Left hindlimb (tissue), 1 donor: ENCODE measurements at regions not wholly inside any gene's neighbourhood (a gene's known extent, or its start where the extent isn't known, plus 50 kb on each side); places are given as distances from the start of the nearest gene placed in this dataset.

Experiments used
- DNase-seq: peaks from one replicate; pipeline ENCODE4 v3.0.0-alpha.2; 2018

- DNase-seq = no peak
These were observed 89.0 kb downstream of the EFNB1 start for GRCh38 chrX:68917799-68918198.

GRCh38 chrX:68916891-68917290, 88.1 kb downstream of the EFNB1 start:
- no peak for DNase-seq

GRCh38 chrX:68915778-68916177, 87.0 kb downstream of the EFNB1 start:
- no peak for DNase-seq

DNA sequence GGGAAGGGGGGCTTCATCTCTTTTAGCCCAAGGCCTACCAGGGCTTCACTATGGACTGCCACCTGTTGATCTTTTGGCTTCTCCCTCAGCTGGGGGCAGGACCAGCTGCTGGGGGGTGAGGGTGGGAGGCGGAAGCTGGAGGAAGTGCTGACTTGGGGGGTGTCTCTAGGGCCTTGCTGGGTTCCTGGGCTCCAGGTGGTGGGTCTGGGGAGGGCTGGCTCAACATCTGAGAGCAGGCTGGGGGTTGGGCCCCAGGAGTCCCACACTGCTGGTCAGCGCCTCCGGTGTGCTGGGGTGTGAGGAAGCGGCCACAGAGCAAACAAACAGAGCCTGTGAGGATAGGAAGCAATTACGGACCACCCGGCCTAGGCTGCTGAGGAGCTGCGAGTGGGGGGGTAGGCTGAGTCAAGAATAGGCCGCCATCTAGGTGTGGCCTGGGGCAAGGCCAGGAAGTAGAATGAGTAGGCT, 85.7 kb downstream of the EFNB1 start:
- DNase-seq = no peak

GRCh38 chrX:68913249-68913547, 84.4 kb downstream of the EFNB1 start:
- DNase-seq = no peak

DNA sequence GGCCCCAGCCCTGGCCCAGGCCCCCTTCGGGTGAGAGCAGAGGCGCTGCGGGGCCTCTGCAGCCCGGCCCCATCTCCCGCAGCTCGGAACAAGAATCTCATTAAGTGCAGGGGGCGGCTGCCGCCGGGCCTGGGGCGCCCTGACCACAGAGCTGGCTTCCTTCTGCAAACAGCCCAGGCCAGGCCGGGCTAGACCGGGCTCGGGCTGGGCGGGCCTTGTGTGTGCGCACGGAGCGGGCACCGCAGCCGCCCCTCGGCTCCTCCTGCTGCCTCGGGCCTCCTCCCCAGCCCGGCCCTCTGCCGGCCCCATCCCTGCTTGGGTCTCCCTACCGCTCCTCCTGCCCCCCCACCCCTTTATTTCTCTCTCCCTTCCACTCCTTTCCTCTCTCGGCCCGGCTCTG, 83.3 kb downstream of the EFNB1 start:
- DNase-seq = peak; percentile 61

DNA sequence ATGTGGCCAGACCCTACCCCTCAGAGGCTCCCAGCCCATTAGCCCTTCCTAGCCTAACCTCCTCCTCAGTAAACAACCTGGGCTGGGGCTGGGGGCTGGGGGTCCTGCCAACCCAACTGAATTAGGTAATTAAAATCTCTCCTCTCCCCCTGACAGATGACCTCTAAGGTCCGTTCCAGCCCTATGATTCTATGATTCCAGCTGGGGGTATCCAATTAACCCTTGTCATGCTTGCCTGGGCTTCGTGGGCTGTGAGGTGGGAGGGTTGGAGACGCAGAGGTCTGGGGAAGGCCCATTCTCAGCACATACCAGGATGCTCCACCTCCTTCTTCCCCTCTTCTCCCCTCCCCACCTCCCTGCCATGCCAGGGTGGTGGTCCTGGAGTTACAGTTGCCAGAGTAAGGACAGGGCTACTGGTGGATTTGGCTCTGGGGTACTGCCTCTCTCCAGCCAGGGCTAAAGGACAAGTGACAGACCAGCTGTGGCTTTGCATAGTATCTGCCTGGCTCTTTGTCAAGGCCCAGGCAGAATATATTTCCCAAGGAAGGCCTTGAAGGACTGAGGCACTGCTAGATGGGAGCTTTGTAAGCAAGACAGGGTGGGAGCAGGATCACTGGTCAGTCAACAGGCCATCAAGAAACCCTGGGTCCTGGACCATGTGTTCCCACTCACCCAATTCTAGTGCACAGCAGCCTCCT, 82.1 kb downstream of the EFNB1 start:
- no peak for DNase-seq

- DNase-seq = no peak
These were observed 81.1 kb downstream of the EFNB1 start for GRCh38 chrX:68909945-68910344.

GRCh38 chrX:68908071-68908470, 79.2 kb downstream of the EFNB1 start:
- DNase-seq = no peak

DNA sequence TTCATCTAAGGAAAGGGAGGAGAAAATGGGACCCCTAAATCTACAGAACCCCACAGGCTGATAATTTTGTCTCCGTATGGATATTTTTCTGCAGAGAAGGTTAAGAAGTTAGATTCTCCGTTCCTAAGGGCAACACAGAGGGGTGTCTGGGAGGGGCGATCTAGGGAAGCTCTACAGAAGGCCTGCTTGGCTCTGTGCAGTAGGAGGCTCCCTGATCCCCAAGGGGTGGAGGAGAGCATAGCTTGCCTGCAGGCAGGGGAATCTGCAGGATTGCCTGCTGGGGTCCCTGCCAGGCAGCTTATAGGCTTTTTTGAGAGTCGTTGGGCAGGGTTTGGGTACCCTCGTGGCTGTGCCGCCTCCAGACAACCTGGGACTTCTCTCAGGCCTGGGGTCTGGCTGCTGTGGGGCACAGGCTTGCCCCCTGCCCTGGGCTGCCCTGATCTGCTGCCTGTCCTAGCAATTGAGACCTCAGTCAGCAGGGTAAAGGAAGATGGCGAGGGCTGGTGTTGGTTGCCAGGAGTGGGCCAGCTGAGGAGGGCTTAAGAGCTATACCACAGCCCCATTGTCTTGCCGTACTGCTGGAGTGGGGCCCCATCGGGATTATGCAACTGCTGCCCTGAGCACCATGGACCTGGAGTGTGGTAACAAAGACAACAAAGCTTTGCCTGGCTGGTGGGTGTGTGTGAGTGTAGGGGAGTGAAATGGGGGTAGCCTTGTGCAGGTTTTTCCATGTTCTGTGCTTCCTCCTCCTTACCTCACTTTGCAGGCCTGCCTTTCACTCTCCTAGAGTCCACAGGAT, 74.1 kb downstream of the EFNB1 start:
- DNase-seq = no peak

GRCh38 chrX:68901519-68901918, 72.7 kb downstream of the EFNB1 start:
- no peak for DNase-seq

DNA sequence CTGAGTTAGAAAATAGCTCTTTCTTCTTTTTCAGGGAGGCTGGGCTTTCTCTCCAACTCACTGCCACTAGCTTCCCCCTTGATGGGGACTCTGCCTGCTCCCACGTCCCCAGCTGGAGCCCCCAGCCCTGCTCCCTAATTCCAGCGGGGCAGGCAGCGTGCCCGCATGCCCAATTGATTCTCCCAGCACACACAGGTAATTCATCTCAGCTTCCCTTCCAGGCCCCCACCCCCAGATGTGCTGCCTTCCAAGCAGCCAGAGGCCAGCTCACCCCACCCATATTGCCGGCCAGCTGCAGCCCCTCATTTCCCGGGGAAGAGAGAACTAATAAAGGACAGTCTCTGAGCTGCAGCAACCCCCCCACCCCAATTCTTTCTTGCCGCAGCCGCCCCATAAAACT, 69.8 kb downstream of the EFNB1 start:
- DNase-seq = no peak

- no peak for DNase-seq
These were observed 68.5 kb downstream of the EFNB1 start for GRCh38 chrX:68897118-68897945.

DNA sequence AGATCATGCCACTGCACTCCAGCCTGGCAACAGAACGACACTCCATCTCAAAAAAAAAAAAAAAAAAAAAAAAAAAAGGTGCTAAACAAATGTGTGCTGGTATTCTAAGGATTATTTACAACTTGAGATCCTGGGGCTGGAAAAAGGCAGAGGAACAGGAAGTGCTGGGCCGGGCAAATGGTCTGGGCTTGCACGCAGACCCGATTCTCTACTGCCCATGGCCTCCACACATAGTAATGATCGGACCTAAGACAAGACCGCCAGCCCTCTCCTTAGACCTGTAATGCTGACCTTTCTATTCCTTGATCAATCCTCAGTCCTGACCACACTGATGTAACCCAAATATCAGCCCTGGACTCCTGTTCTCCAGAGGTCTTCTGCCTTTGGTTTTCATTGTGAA, 67.8 kb downstream of the EFNB1 start:
- no peak for DNase-seq

DNA sequence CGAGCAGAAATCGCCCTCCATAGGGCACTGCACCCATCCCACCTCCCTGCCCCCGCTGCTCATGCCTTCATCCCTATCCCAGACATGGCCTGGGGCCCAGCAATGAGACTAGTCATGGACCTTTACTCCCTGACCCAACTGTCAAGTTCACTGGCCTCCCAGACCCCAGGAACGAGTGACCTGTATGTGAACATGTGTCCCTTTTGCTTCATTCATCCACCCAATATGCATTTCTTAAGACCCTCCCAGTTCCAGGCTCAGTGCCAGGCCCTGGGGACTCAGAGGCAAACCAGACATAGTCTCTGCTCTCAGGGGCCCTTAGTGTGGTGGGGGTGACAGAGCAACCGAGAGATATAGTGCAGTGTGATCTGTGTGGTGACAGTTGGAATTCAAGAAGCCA, 67.0 kb downstream of the EFNB1 start:
- DNase-seq = no peak

DNA sequence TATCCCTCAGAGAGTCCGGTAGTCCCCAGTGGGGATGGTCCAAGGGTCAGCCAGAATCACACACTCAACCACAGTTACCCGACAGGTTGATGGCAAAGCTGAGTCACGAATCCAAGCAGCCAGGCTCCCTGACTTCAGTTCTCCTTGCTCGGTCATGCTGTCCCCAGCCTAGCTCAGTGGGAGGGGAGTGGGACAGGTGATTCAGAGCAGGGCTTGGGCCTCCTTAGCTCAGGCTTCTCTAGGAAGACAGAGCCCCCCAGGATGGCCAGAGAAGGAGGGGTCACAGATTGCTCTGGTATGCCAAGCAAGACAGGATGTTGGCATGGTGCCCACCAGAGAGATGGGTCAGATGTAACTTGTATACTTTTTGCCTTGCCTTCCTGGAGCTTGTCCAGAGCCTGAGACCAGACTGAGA, 66.5 kb downstream of the EFNB1 start:
- DNase-seq = peak; percentile 48

DNA sequence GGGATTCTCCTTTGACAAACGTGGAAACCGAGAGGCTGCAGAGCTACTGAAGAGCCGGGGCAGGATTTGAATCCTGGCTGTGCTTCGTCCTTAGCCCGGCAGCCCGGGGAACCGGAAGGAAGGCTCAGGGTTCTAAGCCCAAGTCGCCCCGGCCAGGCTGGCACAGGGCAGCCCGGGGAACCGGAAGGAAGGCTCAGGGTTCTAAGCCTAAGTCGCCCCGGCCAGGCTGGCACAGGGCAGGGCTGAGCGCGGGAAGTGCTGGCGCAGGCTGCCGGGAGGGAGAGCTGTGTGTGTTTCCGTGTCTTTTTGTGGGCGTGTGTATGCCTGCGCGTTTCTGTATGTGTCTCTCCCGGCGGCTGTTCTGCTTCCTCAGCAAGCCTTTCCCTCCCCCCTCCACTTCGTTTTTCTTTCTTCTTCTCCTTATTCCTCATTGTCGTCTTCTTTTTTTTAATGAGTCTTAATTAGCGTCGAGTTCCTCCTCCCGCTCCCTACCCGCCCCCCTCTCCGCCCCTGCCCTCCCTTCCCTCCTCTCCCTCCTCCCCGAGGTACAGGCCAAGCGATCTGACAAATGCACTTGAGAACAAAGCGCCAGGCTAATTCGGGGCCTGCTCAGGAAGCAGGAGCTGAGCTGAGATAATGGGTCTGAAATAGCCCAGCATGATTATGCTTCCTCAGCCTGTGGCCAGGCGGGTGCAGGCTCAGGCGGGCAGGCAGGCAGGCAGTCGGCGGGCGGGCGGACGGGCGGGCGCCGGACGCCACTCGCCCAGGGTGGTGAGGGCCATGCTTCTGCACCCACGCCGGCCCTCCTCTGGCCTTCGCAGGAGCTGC, 65.9 kb downstream of the EFNB1 start:
- DNase-seq = peak; percentile 69

DNA sequence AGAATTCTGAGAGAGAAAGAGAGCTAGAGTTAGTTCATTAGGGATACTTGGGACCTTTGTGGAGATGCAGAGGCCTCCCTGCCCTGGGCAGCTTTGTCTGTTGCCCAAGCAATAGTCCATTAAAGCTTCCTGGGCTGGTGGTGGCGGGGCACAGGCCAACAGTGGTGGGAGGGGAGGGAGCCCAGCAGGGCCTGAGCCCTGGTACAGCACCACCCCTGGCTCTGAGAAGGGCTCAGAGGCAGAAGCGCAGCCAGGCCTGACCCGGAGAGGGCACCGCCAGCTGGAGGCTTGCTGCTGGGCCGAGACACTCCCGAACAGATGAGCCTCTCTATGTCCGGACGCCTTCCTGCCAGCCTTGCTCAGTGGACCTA, 65.3 kb downstream of the EFNB1 start:
- DNase-seq = no peak

DNA sequence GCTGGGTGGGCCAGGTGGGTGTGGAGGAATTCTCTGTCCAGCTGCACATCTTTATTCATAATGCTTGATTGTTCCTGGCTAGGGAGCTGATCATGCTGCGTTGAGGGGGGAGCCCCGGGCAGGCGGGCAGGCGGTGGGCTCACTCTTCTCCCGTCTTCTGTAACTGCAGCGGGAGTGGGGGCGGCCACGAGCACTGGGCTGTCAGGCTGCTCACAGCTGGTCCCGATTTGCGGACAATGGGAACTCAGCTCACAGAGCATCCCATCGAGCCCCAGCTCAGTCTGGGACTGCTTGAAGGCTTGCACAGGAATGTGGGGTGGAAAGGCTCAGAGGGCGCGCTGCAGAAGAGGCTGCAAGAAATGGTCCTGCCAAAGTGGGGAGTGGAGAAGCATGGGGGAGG, 63.8 kb downstream of the EFNB1 start:
- no peak for DNase-seq

DNA sequence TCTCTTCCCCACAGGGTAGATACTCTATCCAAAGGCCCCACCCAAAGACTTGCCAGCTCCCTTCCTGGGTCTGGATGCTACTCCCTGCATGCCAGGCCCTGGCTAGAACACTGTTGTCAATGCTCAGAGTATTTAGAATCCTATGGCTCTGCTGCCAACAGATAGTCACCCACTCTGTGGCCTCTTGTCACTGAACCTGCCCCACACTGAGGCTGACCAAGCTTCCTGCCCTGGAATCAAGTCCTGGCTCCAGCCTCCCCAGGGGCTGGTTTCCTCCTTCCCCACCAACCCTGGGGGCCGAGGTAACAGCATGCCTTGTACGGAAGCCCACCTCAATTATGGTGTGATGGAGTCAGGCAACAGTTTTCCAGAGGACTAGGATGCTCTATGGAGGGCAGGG, 63.3 kb downstream of the EFNB1 start:
- no peak for DNase-seq
